Mesothelial cell of epicardium (in vitro differentiated cells): ENCODE measurements at regions not wholly inside any gene's neighbourhood (a gene's known extent, or its start where the extent isn't known, plus 50 kb on each side); places are given as distances from the start of the nearest gene placed in this dataset.
"Not testable (repeated sequence)": the region's sequence is repeated elsewhere in the genome, so short reads cannot be mapped to it uniquely, and the experiment has no call there.

ENCODE experiments used
- DNase-seq, 2 experiments: peaks; one replicate each; pipeline ENCODE4 v3.0.0; 2021; ENCODE audit warnings: low spot score in 2 of 2; ENCODE audit not compliant: unreplicated experiment in 2 of 2
- H3K27ac Mint-ChIP-seq: 2 replicates; pipeline ENCODE4 v1.8.0; 2021; ENCODE audit warnings: mixed read lengths
- H3K27me3 Mint-ChIP-seq: 2 replicates; pipeline ENCODE4 v1.8.0; 2021; ENCODE audit warnings: low read depth, mixed read lengths
- H3K36me3 Mint-ChIP-seq: 2 replicates; pipeline ENCODE4 v1.8.0; 2021; ENCODE audit warnings: mixed read lengths
- H3K4me1 Mint-ChIP-seq: 2 replicates; pipeline ENCODE4 v1.8.0; 2021; ENCODE audit warnings: mixed read lengths
- H3K4me3 Mint-ChIP-seq: 2 replicates; pipeline ENCODE4 v1.8.0; 2021; ENCODE audit warnings: mild to moderate bottlenecking, moderate library complexity, mixed read lengths
- H3K9me3 Mint-ChIP-seq: 2 replicates; pipeline ENCODE4 v1.8.0; 2021; ENCODE audit warnings: mixed read lengths
- CTCF ChIP-seq: fragments of 200-600 bp; sonication (generic); IDR thresholded peaks from one replicate; pipeline ENCODE4 v1.5.0; 2021; ENCODE audit warnings: antibody characterized with exemption; ENCODE audit not compliant: unreplicated experiment

- no peaks in the 10 kb centered on the region for H3K36me3 Mint-ChIP-seq
- peaks cover 54% of the 10 kb centered on the region for H3K27me3 Mint-ChIP-seq
- DNase-seq, result no peak
- peaks cover 3% of the 10 kb centered on the region for H3K4me1 Mint-ChIP-seq
- H3K27ac Mint-ChIP-seq, result no peak overlapping the region
- no peak for TF ChIP-seq CTCF
- H3K9me3 Mint-ChIP-seq, result peaks cover 8% of the 10 kb centered on the region
- no peak overlapping the region for H3K4me3 Mint-ChIP-seq
Measured at GRCh38 chr9:97773091-97773490, 76.0 kb upstream of the XPA start.

- Mint-ChIP-seq H3K9me3 (peaks cover 13% of the 10 kb centered on the region), H3K4me1 (peaks cover 3% of the 10 kb centered on the region), H3K4me3 (no peak overlapping the region), H3K27me3 (peaks cover 54% of the 10 kb centered on the region), H3K27ac (no peak overlapping the region), H3K36me3 (no peaks in the 10 kb centered on the region)
- no peak for DNase-seq
- TF ChIP-seq CTCF, result no peak
Measured at GRCh38 chr9:97773723-97774122, 76.6 kb upstream of the XPA start.

GRCh38 chr9:97774673-97775072, 77.5 kb upstream of the XPA start:
- H3K27me3 Mint-ChIP-seq, result peaks cover 44% of the 10 kb centered on the region
- peaks cover 17% of the 10 kb centered on the region for H3K9me3 Mint-ChIP-seq
- no peak for DNase-seq
- no peak for TF ChIP-seq CTCF
- H3K27ac Mint-ChIP-seq, result no peak overlapping the region
- peaks cover 3% of the 10 kb centered on the region for H3K4me1 Mint-ChIP-seq
- no peak overlapping the region for H3K4me3 Mint-ChIP-seq
- H3K36me3 Mint-ChIP-seq, result peaks cover 2% of the 10 kb centered on the region

- not testable (repeated sequence) for DNase-seq, H3K4me3 Mint-ChIP-seq, H3K36me3 Mint-ChIP-seq, H3K27ac Mint-ChIP-seq, H3K4me1 Mint-ChIP-seq
- H3K27me3 Mint-ChIP-seq, result peaks cover 37% of the 10 kb centered on the region
- peaks cover 17% of the 10 kb centered on the region for H3K9me3 Mint-ChIP-seq
Measured at GRCh38 chr9:97778740-97779139, 74.3 kb upstream of the FOXE1 start.

- no peak for DNase-seq
- Mint-ChIP-seq H3K27me3 (peaks cover 38% of the 10 kb centered on the region), H3K4me1 (no peaks in the 10 kb centered on the region), H3K4me3 (no peak overlapping the region), H3K36me3 (peaks cover 2% of the 10 kb centered on the region), H3K27ac (no peak overlapping the region), H3K9me3 (peaks cover 17% of the 10 kb centered on the region)
- TF ChIP-seq CTCF, result no peak
Measured at GRCh38 chr9:97779608-97780007, 73.4 kb upstream of the FOXE1 start.

GRCh38 chr9:97781902-97782301, 71.1 kb upstream of the FOXE1 start:
- Mint-ChIP-seq H3K27ac (no peak overlapping the region), H3K4me1 (no peaks in the 10 kb centered on the region), H3K4me3 (no peak overlapping the region), H3K9me3 (peaks cover 17% of the 10 kb centered on the region), H3K27me3 (peaks cover 42% of the 10 kb centered on the region), H3K36me3 (peaks cover 2% of the 10 kb centered on the region)
- no peak for DNase-seq
- no peak for TF ChIP-seq CTCF
